Activated CD4-positive, alpha-beta memory T cell treated with anti-CD3 and anti-CD28 coated beads for 36 hours (primary cell): ENCODE measurements at regions not wholly inside any gene's neighbourhood (a gene's known extent, or its start where the extent isn't known, plus 50 kb on each side); places are given as distances from the start of the nearest gene placed in this dataset.

Experiments
- CTCF ChIA-PET: fragments of 350-600 bp; sonication (Branson Sonifier 250); formaldehyde crosslinking; loops from one replicate; lab custom pipeline; 2021; ENCODE audit warnings: antibody characterized with exemption, inconsistent platforms; lab: Charles Lee
- POLR2A ChIA-PET: fragments of 350-600 bp; sonication (Branson Sonifier 250); formaldehyde crosslinking; loops from one replicate; lab custom pipeline; 2021; ENCODE audit warnings: antibody characterized with exemption; lab: Charles Lee
- DNase-seq: peaks from one replicate; pipeline ENCODE4 v3.0.0-alpha.2; 2020
- H3K27ac Mint-ChIP-seq: one replicate; pipeline ENCODE4 v1.8.0; 2021; ENCODE audit warnings: mixed read lengths
- H3K27me3 Mint-ChIP-seq: one replicate; pipeline ENCODE4 v1.8.0; 2021; ENCODE audit warnings: mixed read lengths
- H3K36me3 Mint-ChIP-seq: one replicate; pipeline ENCODE4 v1.8.0; 2021; ENCODE audit warnings: mixed read lengths
- H3K4me1 Mint-ChIP-seq: one replicate; pipeline ENCODE4 v1.8.0; 2021; ENCODE audit warnings: low read depth, mixed read lengths
- H3K4me3 Mint-ChIP-seq: one replicate; pipeline ENCODE4 v1.8.0; 2021; ENCODE audit warnings: mild to moderate bottlenecking, mixed read lengths
- H3K9me3 Mint-ChIP-seq: one replicate; pipeline ENCODE4 v1.8.0; 2021; ENCODE audit warnings: mixed read lengths
- intact Hi-C: fragments of 100-400 bp; cut with micrococcal nuclease; formaldehyde crosslinking; loops from one replicate; pipeline ENCODE4 v1.15.1; 2023

- intact Hi-C loops, result no loop called here
- no peaks in the 10 kb centered on the region for H3K27me3 Mint-ChIP-seq
- H3K4me3 Mint-ChIP-seq, result no peak overlapping the region
- no peak overlapping the region for H3K27ac Mint-ChIP-seq
- no peaks in the 10 kb centered on the region for H3K4me1 Mint-ChIP-seq
- H3K9me3 Mint-ChIP-seq, result peaks cover 17% of the 10 kb centered on the region
- H3K36me3 Mint-ChIP-seq, result no peaks in the 10 kb centered on the region
- DNase-seq, result no peak
- ChIA-PET POLR2A (no interaction called here), CTCF (no interaction called here)
Measured at GRCh38 chr3:76410762-76411281, 625.5 kb upstream of the ZNF717 start.

GRCh38 chr3:76415384-76415783 is 624.5 kb upstream of the ROBO2 start:
- H3K36me3 Mint-ChIP-seq, result no peaks in the 10 kb centered on the region
- no peaks in the 10 kb centered on the region for H3K4me1 Mint-ChIP-seq
- no peak overlapping the region for H3K4me3 Mint-ChIP-seq
- no peaks in the 10 kb centered on the region for H3K27me3 Mint-ChIP-seq
- peaks cover 13% of the 10 kb centered on the region for H3K9me3 Mint-ChIP-seq
- ChIA-PET POLR2A (no interaction called here), CTCF (interaction anchor here (0.9 kb wide), 1 partner anchor 146 kb away, joined by 3 read pairs; no protein-coding TSS in a partner anchor)
- no peak overlapping the region for H3K27ac Mint-ChIP-seq
- intact Hi-C loops, result no loop called here
- no peak for DNase-seq

- no peak overlapping the region for H3K27ac Mint-ChIP-seq
- POLR2A ChIA-PET, result no interaction called here
Measured at GRCh38 chr3:76429581-76430177, 610.2 kb upstream of the ROBO2 start.

GRCh38 chr3:76432396-76432795 is 607.5 kb upstream of the ROBO2 start:
- ChIA-PET CTCF (no interaction called here), POLR2A (no interaction called here)
- no peak overlapping the region for H3K4me3 Mint-ChIP-seq
- no peaks in the 10 kb centered on the region for H3K4me1 Mint-ChIP-seq
- H3K27ac Mint-ChIP-seq, result no peak overlapping the region
- H3K9me3 Mint-ChIP-seq, result peaks cover 8% of the 10 kb centered on the region
- no peak for DNase-seq
- H3K27me3 Mint-ChIP-seq, result no peaks in the 10 kb centered on the region
- H3K36me3 Mint-ChIP-seq, result no peaks in the 10 kb centered on the region
- intact Hi-C loops, result no loop called here

More at GRCh38 chr3:76429581-76430177, 610.2 kb upstream of the ROBO2 start:
- no peak for DNase-seq
- CTCF ChIA-PET, result no interaction called here
- intact Hi-C loops, result no loop called here
- Mint-ChIP-seq H3K9me3 (peaks cover 9% of the 10 kb centered on the region), H3K36me3 (no peaks in the 10 kb centered on the region), H3K4me1 (no peaks in the 10 kb centered on the region), H3K27me3 (no peaks in the 10 kb centered on the region), H3K4me3 (no peak overlapping the region)

- H3K27me3 Mint-ChIP-seq, result no peaks in the 10 kb centered on the region
- H3K4me1 Mint-ChIP-seq, result no peaks in the 10 kb centered on the region
- no peak overlapping the region for H3K27ac Mint-ChIP-seq
- intact Hi-C loops, result no loop called here
- CTCF ChIA-PET, result no interaction called here
- POLR2A ChIA-PET, result no interaction called here
- H3K36me3 Mint-ChIP-seq, result no peaks in the 10 kb centered on the region
- H3K9me3 Mint-ChIP-seq, result peaks cover 4% of the 10 kb centered on the region
- DNase-seq, result no peak
- no peak overlapping the region for H3K4me3 Mint-ChIP-seq
Measured at GRCh38 chr3:76436894-76437293, 603.0 kb upstream of the ROBO2 start.

GRCh38 chr3:76438971-76439370 is 600.9 kb upstream of the ROBO2 start:
- POLR2A ChIA-PET, result no interaction called here
- no peak overlapping the region for H3K4me3 Mint-ChIP-seq

GRCh38 chr3:76442374-76442915 is 597.5 kb upstream of the ROBO2 start:
- Mint-ChIP-seq H3K9me3 (peaks cover 15% of the 10 kb centered on the region), H3K27ac (no peak overlapping the region), H3K4me1 (no peaks in the 10 kb centered on the region), H3K4me3 (no peak overlapping the region), H3K36me3 (no peaks in the 10 kb centered on the region), H3K27me3 (no peaks in the 10 kb centered on the region)
- ChIA-PET POLR2A (no interaction called here), CTCF (no interaction called here)
- no peak for DNase-seq
- intact Hi-C loops, result no loop called here

More at GRCh38 chr3:76438971-76439370, 600.9 kb upstream of the ROBO2 start:
- H3K27me3 Mint-ChIP-seq, result no peaks in the 10 kb centered on the region
- H3K9me3 Mint-ChIP-seq, result peaks cover 11% of the 10 kb centered on the region
- H3K36me3 Mint-ChIP-seq, result no peaks in the 10 kb centered on the region
- intact Hi-C loops, result no loop called here
- CTCF ChIA-PET, result no interaction called here
- no peak overlapping the region for H3K27ac Mint-ChIP-seq
- no peaks in the 10 kb centered on the region for H3K4me1 Mint-ChIP-seq
- DNase-seq, result no peak

- no peaks in the 10 kb centered on the region for H3K27me3 Mint-ChIP-seq
- DNase-seq, result no peak
- intact Hi-C loops, result no loop called here
- no peaks in the 10 kb centered on the region for H3K4me1 Mint-ChIP-seq
- peaks cover 20% of the 10 kb centered on the region for H3K9me3 Mint-ChIP-seq
- no peak overlapping the region for H3K4me3 Mint-ChIP-seq
- H3K36me3 Mint-ChIP-seq, result no peaks in the 10 kb centered on the region
- ChIA-PET CTCF (no interaction called here), POLR2A (no interaction called here)
- no peak overlapping the region for H3K27ac Mint-ChIP-seq
Measured at GRCh38 chr3:76456322-76456721, 583.6 kb upstream of the ROBO2 start.

- peaks cover 15% of the 10 kb centered on the region for H3K9me3 Mint-ChIP-seq
- no peak overlapping the region for H3K4me3 Mint-ChIP-seq
- CTCF ChIA-PET, result no interaction called here
- H3K4me1 Mint-ChIP-seq, result no peaks in the 10 kb centered on the region
- H3K36me3 Mint-ChIP-seq, result no peaks in the 10 kb centered on the region
- no peak for DNase-seq
- H3K27ac Mint-ChIP-seq, result no peak overlapping the region
- POLR2A ChIA-PET, result no interaction called here
- intact Hi-C loops, result no loop called here
- no peaks in the 10 kb centered on the region for H3K27me3 Mint-ChIP-seq
Measured at GRCh38 chr3:76463501-76463900, 576.4 kb upstream of the ROBO2 start.

GRCh38 chr3:76470285-76470684 is 569.6 kb upstream of the ROBO2 start:
- H3K4me3 Mint-ChIP-seq, result no peak overlapping the region
- no peaks in the 10 kb centered on the region for H3K36me3 Mint-ChIP-seq
- intact Hi-C loops, result no loop called here
- CTCF ChIA-PET, result no interaction called here
- no peaks in the 10 kb centered on the region for H3K4me1 Mint-ChIP-seq
- POLR2A ChIA-PET, result no interaction called here
- DNase-seq, result no peak
- no peaks in the 10 kb centered on the region for H3K27me3 Mint-ChIP-seq
- H3K27ac Mint-ChIP-seq, result no peak overlapping the region
- peaks cover 19% of the 10 kb centered on the region for H3K9me3 Mint-ChIP-seq

- no peak for DNase-seq
Measured at GRCh38 chr3:76474632-76475031, 565.3 kb upstream of the ROBO2 start.

GRCh38 chr3:76479161-76479650 is 560.7 kb upstream of the ROBO2 start:
- DNase-seq, result no peak
- H3K36me3 Mint-ChIP-seq, result no peaks in the 10 kb centered on the region
- no peaks in the 10 kb centered on the region for H3K27me3 Mint-ChIP-seq
- intact Hi-C loops, result no loop called here
- H3K4me3 Mint-ChIP-seq, result no peak overlapping the region
- ChIA-PET CTCF (no interaction called here), POLR2A (no interaction called here)
- H3K9me3 Mint-ChIP-seq, result peaks cover 14% of the 10 kb centered on the region
- H3K4me1 Mint-ChIP-seq, result no peaks in the 10 kb centered on the region
- H3K27ac Mint-ChIP-seq, result no peak overlapping the region

More at GRCh38 chr3:76474632-76475031, 565.3 kb upstream of the ROBO2 start:
- ChIA-PET POLR2A (no interaction called here), CTCF (no interaction called here)
- H3K4me3 Mint-ChIP-seq, result no peak overlapping the region
- intact Hi-C loops, result no loop called here
- peaks cover 15% of the 10 kb centered on the region for H3K9me3 Mint-ChIP-seq
- no peak overlapping the region for H3K27ac Mint-ChIP-seq
- H3K36me3 Mint-ChIP-seq, result no peaks in the 10 kb centered on the region
- no peaks in the 10 kb centered on the region for H3K27me3 Mint-ChIP-seq
- no peaks in the 10 kb centered on the region for H3K4me1 Mint-ChIP-seq

- Mint-ChIP-seq H3K9me3 (peaks cover 15% of the 10 kb centered on the region), H3K4me3 (no peak overlapping the region), H3K27me3 (no peaks in the 10 kb centered on the region), H3K36me3 (no peaks in the 10 kb centered on the region), H3K27ac (no peak overlapping the region), H3K4me1 (no peaks in the 10 kb centered on the region)
- intact Hi-C loops, result no loop called here
- ChIA-PET POLR2A (no interaction called here), CTCF (no interaction called here)
- DNase-seq, result no peak
Measured at GRCh38 chr3:76482510-76482909, 557.4 kb upstream of the ROBO2 start.
